ENCODE measurements at regions not wholly inside any gene's neighbourhood (a gene's known extent, or its start where the extent isn't known, plus 50 kb on each side); places are given as distances from the start of the nearest gene placed in this dataset.

DNA sequence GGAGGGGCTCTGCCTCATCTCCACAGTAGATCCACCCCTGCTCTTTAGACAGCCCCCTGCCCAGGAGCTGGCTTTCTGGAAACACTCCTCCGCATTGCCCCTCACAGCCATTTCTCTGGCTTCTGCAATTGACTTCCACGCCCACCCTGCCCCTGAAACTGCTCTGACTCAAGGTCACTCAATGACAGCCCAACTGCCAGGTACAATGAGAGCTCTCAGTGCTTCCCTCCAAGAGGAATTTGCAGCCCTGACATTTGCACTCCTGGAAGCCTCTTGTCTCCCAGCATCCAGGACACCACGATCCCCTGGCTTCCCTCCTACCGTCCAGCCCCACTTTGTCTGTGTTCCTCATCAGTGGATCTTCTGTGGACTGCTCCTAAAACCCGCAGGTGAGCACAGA lies 421.5 kb downstream of the SOX9 start:
- Histone ChIP-seq H3K36me3 (ENCODE audit: control insufficient read depth, insufficient read depth, low read length) (no peaks in the 10 kb centered on the region), H3K27ac (ENCODE audit: low read depth, low read length) (no peak overlapping the region), H3K4me3 (ENCODE audit: low read length) (no peak overlapping the region)

DNA sequence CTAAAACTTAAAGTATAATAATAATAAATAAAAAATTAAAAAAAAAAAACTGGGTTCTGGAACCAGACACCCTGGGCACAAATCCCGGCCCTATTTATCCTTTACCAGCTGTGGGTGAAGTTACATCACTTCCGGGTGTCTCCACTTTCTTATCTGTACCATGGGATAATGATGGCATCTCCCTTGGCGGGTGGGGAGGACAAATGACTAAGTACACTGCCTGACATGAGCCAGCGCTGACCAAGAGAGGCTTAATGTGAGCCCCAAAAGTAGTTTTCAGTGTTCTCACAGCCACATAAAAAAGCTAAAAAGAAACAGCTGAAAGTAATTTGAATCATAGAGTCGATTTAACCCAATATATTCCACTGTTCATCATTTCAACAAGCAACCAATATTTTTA lies 424.9 kb downstream of the SOX9 start:
- H3K27ac ChIP-seq (ENCODE audit: low read depth, low read length), result no peak overlapping the region
- no peak overlapping the region for H3K4me3 ChIP-seq (ENCODE audit: low read length)
- no peaks in the 10 kb centered on the region for H3K27me3 ChIP-seq (ENCODE audit: control insufficient read depth, insufficient read depth, low read length)
- H3K36me3 ChIP-seq (ENCODE audit: control insufficient read depth, insufficient read depth, low read length), result no peaks in the 10 kb centered on the region
- H3K9ac ChIP-seq (ENCODE audit: low read length), result no peak overlapping the region
- H3K4me1 ChIP-seq (ENCODE audit: control insufficient read depth, insufficient read depth, low read length), result no peaks in the 10 kb centered on the region

More for the DNA sequence above, 421.5 kb downstream of the SOX9 start:
- Histone ChIP-seq H3K4me1 (ENCODE audit: control insufficient read depth, insufficient read depth, low read length) (no peaks in the 10 kb centered on the region), H3K9ac (ENCODE audit: low read length) (no peak overlapping the region), H3K27me3 (ENCODE audit: control insufficient read depth, insufficient read depth, low read length) (no peaks in the 10 kb centered on the region)

DNA sequence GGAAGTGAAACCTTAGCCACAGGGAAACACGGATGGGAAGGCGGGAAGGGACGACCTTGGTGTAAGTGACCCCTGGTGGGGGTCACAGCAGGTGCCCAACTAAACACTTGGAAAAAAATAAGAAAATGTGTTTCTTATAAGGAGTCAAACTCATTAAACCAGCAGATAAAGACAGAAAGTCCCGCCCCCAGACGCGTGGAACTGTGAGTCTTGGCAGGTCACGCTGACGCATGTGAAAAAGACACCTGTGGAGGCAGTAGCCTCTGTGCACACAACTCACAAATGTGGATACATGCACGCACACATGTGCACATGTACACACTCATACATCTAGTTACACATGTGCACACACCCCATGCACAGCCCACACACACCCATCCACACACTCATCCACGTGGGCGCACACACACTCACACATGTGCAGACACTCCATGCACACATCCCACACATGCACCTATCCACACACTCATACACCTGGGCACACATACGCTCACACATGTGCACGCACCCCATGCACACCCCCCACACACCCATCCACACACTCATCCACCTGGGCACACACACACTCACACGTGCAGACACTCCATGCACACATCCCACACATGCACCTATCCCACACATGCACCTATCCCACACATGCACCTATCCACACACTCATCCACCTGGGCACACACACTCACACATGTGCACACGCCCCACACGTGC lies 432.4 kb downstream of the SOX9 start:
- no peak overlapping the region for H3K27ac ChIP-seq (ENCODE audit: low read depth, low read length)
- no peaks in the 10 kb centered on the region for H3K27me3 ChIP-seq (ENCODE audit: control insufficient read depth, insufficient read depth, low read length)
- no peaks in the 10 kb centered on the region for H3K4me1 ChIP-seq (ENCODE audit: control insufficient read depth, insufficient read depth, low read length)
- no peaks in the 10 kb centered on the region for H3K36me3 ChIP-seq (ENCODE audit: control insufficient read depth, insufficient read depth, low read length)
- no peak overlapping the region for H3K9ac ChIP-seq (ENCODE audit: low read length)
- no peak overlapping the region for H3K4me3 ChIP-seq (ENCODE audit: low read length)

DNA sequence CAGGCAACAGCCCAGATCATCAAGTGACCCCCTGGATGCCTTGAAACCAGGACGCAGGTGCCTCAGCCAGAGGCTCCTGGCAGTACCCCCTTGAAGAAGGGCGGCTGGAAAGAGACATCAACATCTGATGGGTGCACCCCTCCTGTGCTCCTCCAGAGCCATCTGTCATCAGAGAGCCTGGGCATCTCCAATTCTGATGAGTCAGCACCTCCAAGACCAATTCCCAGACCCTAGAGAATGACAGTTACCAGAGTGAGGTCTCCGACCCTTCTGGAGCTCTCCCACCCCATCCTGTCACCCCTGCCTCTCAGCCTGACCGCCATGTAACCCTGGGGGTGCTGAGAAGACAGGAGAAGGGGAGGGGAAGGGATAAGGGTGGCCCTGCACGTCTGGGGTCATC lies 433.7 kb downstream of the SOX9 start:
- Histone ChIP-seq H3K4me1 (ENCODE audit: control insufficient read depth, insufficient read depth, low read length) (no peaks in the 10 kb centered on the region), H3K9ac (ENCODE audit: low read length) (no peak overlapping the region), H3K4me3 (ENCODE audit: low read length) (no peak overlapping the region), H3K27me3 (ENCODE audit: control insufficient read depth, insufficient read depth, low read length) (no peaks in the 10 kb centered on the region), H3K27ac (ENCODE audit: low read depth, low read length) (no peak overlapping the region), H3K36me3 (ENCODE audit: control insufficient read depth, insufficient read depth, low read length) (no peaks in the 10 kb centered on the region)

DNA sequence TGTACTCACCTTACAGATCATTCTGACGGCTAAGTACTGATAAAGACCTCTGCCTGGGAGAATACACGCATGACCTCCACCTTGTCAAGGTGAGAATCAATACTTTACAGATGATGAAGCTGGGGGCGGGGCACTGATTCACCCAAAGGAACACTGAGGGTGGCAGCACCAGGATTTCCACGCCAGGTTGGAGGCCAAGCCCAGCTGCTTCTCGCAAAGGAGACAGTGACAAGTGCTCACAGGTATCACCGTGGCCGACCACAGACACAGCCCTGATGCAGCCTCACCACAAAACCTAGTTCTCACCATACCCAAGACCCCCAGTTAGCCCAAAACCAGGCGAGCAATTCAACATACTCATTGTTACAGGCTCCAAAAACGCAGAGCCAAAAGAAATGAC lies 434.2 kb downstream of the SOX9 start:
- H3K9ac ChIP-seq (ENCODE audit: low read length), result no peak overlapping the region
- H3K27ac ChIP-seq (ENCODE audit: low read depth, low read length), result no peak overlapping the region
- no peaks in the 10 kb centered on the region for H3K4me1 ChIP-seq (ENCODE audit: control insufficient read depth, insufficient read depth, low read length)
- H3K36me3 ChIP-seq (ENCODE audit: control insufficient read depth, insufficient read depth, low read length), result no peaks in the 10 kb centered on the region
- H3K27me3 ChIP-seq (ENCODE audit: control insufficient read depth, insufficient read depth, low read length), result no peaks in the 10 kb centered on the region
- no peak overlapping the region for H3K4me3 ChIP-seq (ENCODE audit: low read length)

DNA sequence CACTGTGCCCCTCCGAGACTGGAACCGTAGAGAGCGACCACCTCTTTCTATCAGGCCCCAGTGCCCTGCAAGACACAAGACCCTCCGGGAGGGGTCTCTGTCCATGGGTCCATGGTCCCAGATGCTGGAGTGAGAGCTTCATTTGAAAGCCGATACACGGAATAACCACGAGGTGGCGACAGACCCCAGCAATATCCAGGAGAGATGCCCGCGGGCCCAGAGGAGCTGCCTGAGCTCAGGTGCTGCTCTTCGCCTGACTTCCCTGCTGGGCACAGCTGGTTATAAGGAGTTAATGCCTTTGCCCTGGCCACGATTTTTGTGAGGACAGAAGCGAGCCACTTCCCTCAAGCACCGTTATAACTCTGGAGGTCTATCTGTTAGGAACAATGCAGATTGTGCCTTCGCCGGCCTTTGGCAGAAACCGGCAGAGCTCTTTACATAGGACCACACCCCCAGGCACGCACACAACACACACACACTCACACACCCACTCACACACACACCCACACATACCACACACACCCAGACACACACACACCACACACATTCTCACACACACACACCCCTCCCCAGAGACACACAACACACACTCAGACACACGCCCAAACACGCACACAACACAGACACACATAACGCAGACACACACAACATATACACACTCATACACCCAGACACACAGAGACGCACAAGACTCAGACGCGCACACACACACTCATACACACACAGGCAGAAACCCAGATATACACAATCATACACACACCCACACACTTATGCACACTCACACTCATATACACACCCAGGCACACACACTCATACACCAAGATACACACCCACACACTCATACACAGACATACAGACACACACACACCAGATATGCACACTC lies 436.4 kb downstream of the SOX9 start:
- no peak overlapping the region for H3K27ac ChIP-seq (ENCODE audit: low read depth, low read length)
- no peak overlapping the region for H3K9ac ChIP-seq (ENCODE audit: low read length)
- no peaks in the 10 kb centered on the region for H3K4me1 ChIP-seq (ENCODE audit: control insufficient read depth, insufficient read depth, low read length)
- H3K4me3 ChIP-seq (ENCODE audit: low read length), result no peak overlapping the region
- H3K36me3 ChIP-seq (ENCODE audit: control insufficient read depth, insufficient read depth, low read length), result no peaks in the 10 kb centered on the region
- H3K27me3 ChIP-seq (ENCODE audit: control insufficient read depth, insufficient read depth, low read length), result no peaks in the 10 kb centered on the region

DNA sequence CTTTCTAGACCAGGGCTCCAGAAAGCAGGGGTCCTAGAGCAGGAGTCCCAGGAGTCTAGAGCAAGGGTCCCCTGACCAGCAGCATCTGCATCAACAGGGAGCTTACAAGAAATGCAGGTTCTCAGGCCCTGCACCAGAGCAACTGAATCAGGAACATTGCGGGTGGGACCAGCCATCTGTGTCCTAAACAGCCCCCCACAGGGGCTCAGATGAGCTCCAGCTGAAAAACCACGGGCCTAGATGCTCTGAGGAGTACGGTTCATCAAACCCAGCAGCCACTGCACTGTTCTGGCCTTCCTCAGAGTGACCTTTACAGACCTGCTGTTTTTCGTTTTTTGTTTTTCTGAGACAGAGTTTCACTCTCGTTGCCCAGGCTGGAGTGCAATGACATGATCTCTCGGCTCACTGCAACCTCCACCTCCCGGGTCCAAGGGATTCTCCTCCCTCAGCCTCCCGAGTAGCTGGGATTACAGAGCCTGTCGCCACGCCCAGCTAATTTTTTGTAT lies 438.2 kb downstream of the SOX9 start:
- Histone ChIP-seq H3K36me3 (ENCODE audit: control insufficient read depth, insufficient read depth, low read length) (no peaks in the 10 kb centered on the region), H3K4me3 (ENCODE audit: low read length) (no peak overlapping the region), H3K27ac (ENCODE audit: low read depth, low read length) (no peak overlapping the region), H3K9ac (ENCODE audit: low read length) (no peak overlapping the region), H3K27me3 (ENCODE audit: control insufficient read depth, insufficient read depth, low read length) (no peaks in the 10 kb centered on the region), H3K4me1 (ENCODE audit: control insufficient read depth, insufficient read depth, low read length) (no peaks in the 10 kb centered on the region)

DNA sequence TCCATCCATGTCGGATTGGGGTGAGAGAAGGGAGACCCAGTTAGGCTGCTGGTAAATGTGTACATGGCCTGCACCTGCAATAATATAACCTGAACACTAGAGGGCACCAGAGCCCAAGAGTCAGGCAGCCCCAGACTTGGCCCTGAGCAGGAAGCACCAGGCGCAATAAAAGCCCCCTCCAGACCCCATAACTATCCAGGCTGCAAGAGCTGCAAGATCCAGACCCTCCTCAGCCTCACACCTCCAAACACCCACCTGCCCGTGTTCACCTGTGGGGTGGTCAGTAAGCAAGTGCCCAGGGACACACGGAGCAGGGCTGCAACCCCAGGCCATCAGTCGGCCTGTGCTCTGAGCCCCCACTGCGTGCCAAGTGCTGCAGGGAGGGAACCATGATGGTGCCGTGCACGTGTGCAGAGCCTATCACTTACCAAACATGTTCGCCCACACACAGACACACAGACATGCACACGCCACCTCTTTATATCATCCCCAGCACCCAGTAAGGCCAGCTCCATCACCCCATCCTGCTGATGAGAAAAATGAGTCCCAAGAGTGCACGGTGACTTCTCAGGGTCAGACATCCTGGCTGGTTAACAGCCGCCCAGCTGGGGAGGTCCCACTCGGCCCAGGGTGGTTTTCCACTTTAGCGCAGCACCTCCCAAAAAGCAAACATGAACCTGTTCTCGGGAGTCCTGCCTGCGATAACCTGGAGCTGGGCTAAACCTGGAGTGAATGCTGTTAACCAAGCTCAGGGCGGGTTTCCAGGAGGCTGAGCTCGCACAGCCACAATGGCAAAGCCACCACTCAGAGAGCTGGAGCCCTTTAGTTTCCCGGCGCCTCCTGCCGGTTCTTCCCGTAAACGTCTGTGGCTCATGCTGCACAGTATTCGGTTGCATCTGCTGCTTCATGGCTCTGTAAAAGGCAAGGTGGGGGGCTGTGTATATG lies 439.8 kb downstream of the SOX9 start:
- Histone ChIP-seq H3K4me1 (ENCODE audit: control insufficient read depth, insufficient read depth, low read length) (no peaks in the 10 kb centered on the region), H3K36me3 (ENCODE audit: control insufficient read depth, insufficient read depth, low read length) (no peaks in the 10 kb centered on the region), H3K9ac (ENCODE audit: low read length) (no peak overlapping the region)

DNA sequence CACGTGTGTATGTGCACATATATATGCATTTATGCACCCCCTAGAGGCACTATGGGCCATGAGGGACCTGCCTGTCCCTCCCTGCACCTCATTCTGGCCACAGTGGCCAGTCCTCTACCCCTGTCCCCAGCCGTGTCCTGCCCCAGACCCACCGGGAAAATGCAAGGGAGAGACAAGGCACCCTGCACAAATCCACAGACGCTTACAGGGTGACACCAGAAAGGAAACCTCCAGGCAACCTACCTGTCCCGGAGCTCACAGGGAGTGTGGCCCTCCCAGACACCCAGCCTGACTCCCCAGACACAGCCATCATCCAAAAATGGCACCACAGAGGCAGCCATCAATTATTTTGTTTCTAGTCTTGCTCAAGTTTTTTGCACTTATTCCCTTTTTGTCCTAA lies 440.4 kb downstream of the SOX9 start:
- Histone ChIP-seq H3K4me1 (ENCODE audit: control insufficient read depth, insufficient read depth, low read length) (no peaks in the 10 kb centered on the region), H3K27ac (ENCODE audit: low read depth, low read length) (no peak overlapping the region), H3K9ac (ENCODE audit: low read length) (no peak overlapping the region), H3K27me3 (ENCODE audit: control insufficient read depth, insufficient read depth, low read length) (no peaks in the 10 kb centered on the region), H3K36me3 (ENCODE audit: control insufficient read depth, insufficient read depth, low read length) (no peaks in the 10 kb centered on the region), H3K4me3 (ENCODE audit: low read length) (no peak overlapping the region)

More for the DNA sequence above, 439.8 kb downstream of the SOX9 start:
- Histone ChIP-seq H3K27ac (ENCODE audit: low read depth, low read length) (no peak overlapping the region), H3K4me3 (ENCODE audit: low read length) (no peak overlapping the region), H3K27me3 (ENCODE audit: control insufficient read depth, insufficient read depth, low read length) (no peaks in the 10 kb centered on the region)

DNA sequence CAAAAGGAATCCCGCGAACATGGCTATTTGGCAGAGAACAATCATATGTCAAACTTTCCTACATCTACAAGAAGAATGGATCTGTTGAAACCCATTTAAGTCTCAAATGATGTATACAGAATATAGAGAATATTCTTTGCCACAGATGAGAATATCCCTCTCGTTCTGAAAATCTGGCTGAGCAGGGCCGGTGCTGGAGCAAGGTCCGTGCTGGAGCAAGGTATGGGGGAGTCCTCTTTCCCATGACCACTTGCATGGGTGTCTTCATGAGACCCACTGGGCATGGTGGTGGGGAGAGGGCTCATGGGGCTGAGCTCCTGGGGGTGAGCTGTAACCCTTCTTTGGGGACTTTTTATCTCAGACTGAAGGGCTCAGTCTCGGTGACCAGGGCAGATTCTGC lies 440.9 kb downstream of the SOX9 start:
- H3K27me3 ChIP-seq (ENCODE audit: control insufficient read depth, insufficient read depth, low read length), result no peaks in the 10 kb centered on the region

DNA sequence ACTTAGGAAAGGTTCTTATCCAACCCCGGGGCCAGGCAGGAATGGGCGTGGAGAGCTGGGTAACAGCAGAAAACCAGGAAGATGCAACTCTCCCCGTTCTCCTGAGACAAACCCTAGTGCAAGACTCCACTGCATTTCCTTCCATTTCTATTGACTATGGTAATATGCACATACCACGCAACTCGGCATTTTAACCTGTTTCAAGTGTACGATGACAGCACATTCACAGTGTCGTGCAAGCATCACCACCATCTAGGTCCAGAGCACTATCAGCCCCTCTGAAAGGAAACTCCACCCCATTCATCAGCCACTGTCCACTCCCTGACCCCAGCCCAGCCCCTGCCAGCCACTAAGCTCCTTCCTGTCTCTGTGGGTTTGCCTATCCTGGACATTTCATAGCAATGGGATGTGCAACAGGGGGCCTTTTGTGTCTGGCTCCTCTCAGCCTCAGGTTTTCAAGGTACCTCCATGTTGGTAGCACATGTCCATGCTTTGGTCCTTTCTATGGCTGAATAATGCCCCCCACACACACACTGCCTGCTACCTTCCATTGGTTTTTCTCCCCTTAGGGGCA lies 441.9 kb downstream of the SOX9 start:
- no peak overlapping the region for H3K4me3 ChIP-seq (ENCODE audit: low read length)
- H3K27me3 ChIP-seq (ENCODE audit: control insufficient read depth, insufficient read depth, low read length), result no peaks in the 10 kb centered on the region
- H3K27ac ChIP-seq (ENCODE audit: low read depth, low read length), result no peak overlapping the region
- no peak overlapping the region for H3K9ac ChIP-seq (ENCODE audit: low read length)
- H3K36me3 ChIP-seq (ENCODE audit: control insufficient read depth, insufficient read depth, low read length), result no peaks in the 10 kb centered on the region
- no peaks in the 10 kb centered on the region for H3K4me1 ChIP-seq (ENCODE audit: control insufficient read depth, insufficient read depth, low read length)

More for the DNA sequence above, 440.9 kb downstream of the SOX9 start:
- Histone ChIP-seq H3K9ac (ENCODE audit: low read length) (no peak overlapping the region), H3K27ac (ENCODE audit: low read depth, low read length) (no peak overlapping the region), H3K36me3 (ENCODE audit: control insufficient read depth, insufficient read depth, low read length) (no peaks in the 10 kb centered on the region), H3K4me3 (ENCODE audit: low read length) (no peak overlapping the region), H3K4me1 (ENCODE audit: control insufficient read depth, insufficient read depth, low read length) (no peaks in the 10 kb centered on the region)

DNA sequence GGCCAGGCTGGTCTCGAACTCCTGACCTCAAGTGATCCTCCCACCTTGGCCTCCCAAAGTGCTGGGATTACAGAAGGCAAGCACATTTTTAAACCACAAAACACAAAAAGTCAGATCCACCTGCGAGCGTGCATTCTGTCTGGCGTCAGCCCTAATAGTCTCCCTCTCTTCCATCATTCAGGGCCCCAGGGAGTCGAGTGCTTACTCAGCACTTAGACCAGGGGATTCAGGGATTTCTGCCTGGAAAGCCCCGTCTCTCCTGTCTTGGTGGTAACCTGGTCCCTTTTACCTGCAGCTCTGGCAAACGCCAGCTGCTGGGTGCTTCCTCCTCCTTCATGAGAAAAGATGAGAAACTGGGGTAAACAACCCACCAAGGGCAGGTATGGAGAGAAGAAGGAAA lies 443.1 kb downstream of the SOX9 start:
- no peak overlapping the region for H3K9ac ChIP-seq (ENCODE audit: low read length)

More for the DNA sequence above, 443.1 kb downstream of the SOX9 start:
- no peaks in the 10 kb centered on the region for H3K36me3 ChIP-seq (ENCODE audit: control insufficient read depth, insufficient read depth, low read length)
- no peaks in the 10 kb centered on the region for H3K4me1 ChIP-seq (ENCODE audit: control insufficient read depth, insufficient read depth, low read length)
- no peak overlapping the region for H3K4me3 ChIP-seq (ENCODE audit: low read length)
- no peaks in the 10 kb centered on the region for H3K27me3 ChIP-seq (ENCODE audit: control insufficient read depth, insufficient read depth, low read length)
- H3K27ac ChIP-seq (ENCODE audit: low read depth, low read length), result no peak overlapping the region

All from rectal smooth muscle tissue (tissue), 1 donor.